Prostate gland (tissue), 2 donors: ENCODE measurements at regions not wholly inside any gene's neighbourhood (a gene's known extent, or its start where the extent isn't known, plus 50 kb on each side); places are given as distances from the start of the nearest gene placed in this dataset.

ENCODE experiments used
- POLR2A ChIP-seq: fragments of 450-650 bp; IDR thresholded peaks from one replicate; pipeline ENCODE4 v1.6.1; 2016; ENCODE audit warnings: antibody characterized with exemption, mild to moderate bottlenecking
- POLR2AphosphoS5 ChIP-seq: sonication (generic); formaldehyde crosslinking; IDR thresholded peaks from one replicate; pipeline ENCODE4 v1.6.1; 2017; ENCODE audit warnings: antibody characterized with exemption
- TF ChIP-seq, protein P1 (sequence below), 4 experiments: fragments of 200-600 bp in 2 of 4; fragments of 450-650 bp in 2 of 4; sonication (generic) in 2 of 4; IDR thresholded peaks; 1 replicate in 3 of 4; 2 replicates in 1 of 4; pipeline ENCODE4 v1.5.1; 2016 to 2019; ENCODE audit warnings: antibody characterized with exemption in 4 of 4, mild to moderate bottlenecking in 2 of 4, moderate library complexity in 2 of 4

- no peak for TF ChIP-seq POLR2A
- TF ChIP-seq, protein P1, sequence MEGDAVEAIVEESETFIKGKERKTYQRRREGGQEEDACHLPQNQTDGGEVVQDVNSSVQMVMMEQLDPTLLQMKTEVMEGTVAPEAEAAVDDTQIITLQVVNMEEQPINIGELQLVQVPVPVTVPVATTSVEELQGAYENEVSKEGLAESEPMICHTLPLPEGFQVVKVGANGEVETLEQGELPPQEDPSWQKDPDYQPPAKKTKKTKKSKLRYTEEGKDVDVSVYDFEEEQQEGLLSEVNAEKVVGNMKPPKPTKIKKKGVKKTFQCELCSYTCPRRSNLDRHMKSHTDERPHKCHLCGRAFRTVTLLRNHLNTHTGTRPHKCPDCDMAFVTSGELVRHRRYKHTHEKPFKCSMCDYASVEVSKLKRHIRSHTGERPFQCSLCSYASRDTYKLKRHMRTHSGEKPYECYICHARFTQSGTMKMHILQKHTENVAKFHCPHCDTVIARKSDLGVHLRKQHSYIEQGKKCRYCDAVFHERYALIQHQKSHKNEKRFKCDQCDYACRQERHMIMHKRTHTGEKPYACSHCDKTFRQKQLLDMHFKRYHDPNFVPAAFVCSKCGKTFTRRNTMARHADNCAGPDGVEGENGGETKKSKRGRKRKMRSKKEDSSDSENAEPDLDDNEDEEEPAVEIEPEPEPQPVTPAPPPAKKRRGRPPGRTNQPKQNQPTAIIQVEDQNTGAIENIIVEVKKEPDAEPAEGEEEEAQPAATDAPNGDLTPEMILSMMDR (IDR thresholded peaks at IDR 0.05) = no peak
- no peak for TF ChIP-seq POLR2AphosphoS5
Observed at GRCh38 chr1:199510314-199510713, 517.2 kb upstream of the NR5A2 start.
